ENCODE measurements at regions not wholly inside any gene's neighbourhood (a gene's known extent, or its start where the extent isn't known, plus 50 kb on each side); places are given as distances from the start of the nearest gene placed in this dataset.

DNA sequence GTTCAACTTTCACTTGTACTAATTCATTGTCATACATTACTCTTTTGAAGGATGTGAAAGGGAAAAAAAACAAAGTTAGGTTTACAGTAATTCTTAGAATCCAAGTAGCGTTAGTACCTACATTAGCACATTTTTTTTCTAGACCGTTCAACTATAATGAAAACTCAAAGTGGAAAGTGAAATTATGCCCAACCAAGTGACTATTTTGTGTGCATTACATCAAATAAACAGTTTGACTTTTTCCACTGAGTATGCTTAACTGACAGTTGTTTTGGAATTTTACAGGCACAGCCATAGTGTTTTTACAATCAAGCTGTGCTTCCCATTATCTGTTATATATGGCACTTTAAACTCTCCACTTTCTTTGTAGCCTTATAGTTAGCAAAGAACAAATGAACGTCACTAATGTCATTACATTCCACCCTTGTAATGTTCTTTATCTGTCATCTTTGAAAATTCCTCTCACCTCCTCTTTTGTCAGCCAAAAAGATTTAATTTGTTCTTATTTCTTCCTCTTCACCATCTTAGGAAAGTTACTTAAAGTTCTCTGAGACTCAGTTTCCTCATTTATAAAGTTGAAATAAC, 142.3 kb upstream of the SOX2 start:
- Histone ChIP-seq H3K36me3 (ENCODE audit: control insufficient read depth, low read length) (no peaks in the 10 kb centered on the region), H3K4me3 (ENCODE audit: low read length) (no peak overlapping the region), H3K79me2 (ENCODE audit: control insufficient read depth, low read length) (no peaks in the 10 kb centered on the region), H3F3A (ENCODE audit: control insufficient read depth, insufficient read depth) (no peaks in the 10 kb centered on the region), H3K4me1 (ENCODE audit: control insufficient read depth, low read length) (peaks cover 6% of the 10 kb centered on the region; the same call in 1 of the 2 replicates), H4K20me1 (ENCODE audit: control insufficient read depth, insufficient read depth, low read depth, low read length) (no peaks in the 10 kb centered on the region), H3K27me3 (ENCODE audit: control insufficient read depth, low read length) (no peaks in the 10 kb centered on the region), H3K4me2 (ENCODE audit: low read length) (no peak overlapping the region), H3K9me3 (ENCODE audit: control insufficient read depth, insufficient read depth, low read length) (no peaks in the 10 kb centered on the region), H3K9me2 (replicated peaks; ENCODE audit: control insufficient read depth, low read length) (no peaks in the 10 kb centered on the region), H3K27ac (ENCODE audit: low read depth, low read length) (no peak overlapping the region)
- TF ChIP-seq EZH2phosphoT487 (IDR thresholded peaks at IDR 0.05; ENCODE audit: borderline replicate concordance, low read length) = no peak
- no peak for TF ChIP-seq CTCF (IDR thresholded peaks at IDR 0.05; ENCODE audit: low read depth, low read length, poor library complexity, severe bottlenecking)

- TF ChIP-seq CTCF (IDR thresholded peaks at IDR 0.05; ENCODE audit: low read depth, low read length, poor library complexity, severe bottlenecking) = no peak
- TF ChIP-seq EZH2phosphoT487 (IDR thresholded peaks at IDR 0.05; ENCODE audit: borderline replicate concordance, low read length) = no peak
- H3K9me2 ChIP-seq (replicated peaks; ENCODE audit: control insufficient read depth, low read length) = no peaks in the 10 kb centered on the region
- no peaks in the 10 kb centered on the region for H3F3A ChIP-seq (ENCODE audit: control insufficient read depth, insufficient read depth)
- no peak overlapping the region for H3K4me3 ChIP-seq (ENCODE audit: low read length)
- H3K9me3 ChIP-seq (ENCODE audit: control insufficient read depth, insufficient read depth, low read length) = no peaks in the 10 kb centered on the region
- no peaks in the 10 kb centered on the region for H3K36me3 ChIP-seq (ENCODE audit: control insufficient read depth, low read length)
- no peak overlapping the region for H3K4me2 ChIP-seq (ENCODE audit: low read length)
- H3K27me3 ChIP-seq (ENCODE audit: control insufficient read depth, low read length) = no peaks in the 10 kb centered on the region
- no peaks in the 10 kb centered on the region for H3K79me2 ChIP-seq (ENCODE audit: control insufficient read depth, low read length)
- H3K27ac ChIP-seq (ENCODE audit: low read depth, low read length) = no peak overlapping the region
- H3K4me1 ChIP-seq (ENCODE audit: control insufficient read depth, low read length) = peaks cover 6% of the 10 kb centered on the region; the same call in 1 of the 2 replicates
- H4K20me1 ChIP-seq (ENCODE audit: control insufficient read depth, insufficient read depth, low read depth, low read length) = no peaks in the 10 kb centered on the region
Measured at GRCh38 chr3:181568693-181569092, 143.0 kb upstream of the SOX2 start.

- no peak overlapping the region for H3K4me2 ChIP-seq (ENCODE audit: low read length)
- no peak overlapping the region for H3K27ac ChIP-seq (ENCODE audit: low read depth, low read length)
- H3K4me3 ChIP-seq (ENCODE audit: low read length) = no peak overlapping the region
- H3K36me3 ChIP-seq (ENCODE audit: control insufficient read depth, low read length) = no peaks in the 10 kb centered on the region
- no peaks in the 10 kb centered on the region for H3K9me3 ChIP-seq (ENCODE audit: control insufficient read depth, insufficient read depth, low read length)
- H4K20me1 ChIP-seq (ENCODE audit: control insufficient read depth, insufficient read depth, low read depth, low read length) = no peaks in the 10 kb centered on the region
- no peaks in the 10 kb centered on the region for H3K79me2 ChIP-seq (ENCODE audit: control insufficient read depth, low read length)
- TF ChIP-seq EZH2phosphoT487 (IDR thresholded peaks at IDR 0.05; ENCODE audit: borderline replicate concordance, low read length) (no peak), CTCF (IDR thresholded peaks at IDR 0.05; ENCODE audit: low read depth, low read length, poor library complexity, severe bottlenecking) (no peak)
- H3K9me2 ChIP-seq (replicated peaks; ENCODE audit: control insufficient read depth, low read length) = no peaks in the 10 kb centered on the region
- H3K27me3 ChIP-seq (ENCODE audit: control insufficient read depth, low read length) = no peaks in the 10 kb centered on the region
- no peaks in the 10 kb centered on the region for H3F3A ChIP-seq (ENCODE audit: control insufficient read depth, insufficient read depth)
- H3K4me1 ChIP-seq (ENCODE audit: control insufficient read depth, low read length) = peaks cover 6% of the 10 kb centered on the region; the same call in 1 of the 2 replicates
Measured at GRCh38 chr3:181568248-181568647, 143.5 kb upstream of the SOX2 start.
